ENCODE measurements at regions not wholly inside any gene's neighbourhood (a gene's known extent, or its start where the extent isn't known, plus 50 kb on each side); places are given as distances from the start of the nearest gene placed in this dataset.

GRCh38 chr3:152719264-152719663, 115.7 kb upstream of the P2RY1 start:
- peak; percentile 26 to 28 for DNase-seq (ENCODE audit: low read depth in 2 of 2)

- DNase-seq (ENCODE audit: low read depth in 2 of 2), result no peak
Measured at GRCh38 chr3:152720951-152721718, 113.8 kb upstream of the P2RY1 start.

GRCh38 chr3:152724270-152724669, 110.7 kb upstream of the P2RY1 start:
- DNase-seq (ENCODE audit: low read depth in 2 of 2), result no peak

- peak; percentile 9 to 10 for DNase-seq (ENCODE audit: low read depth in 2 of 2)
Measured at GRCh38 chr3:152728231-152728980, 106.5 kb upstream of the P2RY1 start.

- no peak for DNase-seq (ENCODE audit: low read depth in 2 of 2)
Measured at GRCh38 chr3:152729906-152730305, 105.0 kb upstream of the P2RY1 start.

- no peak for DNase-seq (ENCODE audit: low read depth in 2 of 2)
Measured at GRCh38 chr3:152731511-152731910, 103.4 kb upstream of the P2RY1 start.

GRCh38 chr3:152733584-152734119, 101.3 kb upstream of the P2RY1 start:
- no peak for DNase-seq (ENCODE audit: low read depth in 2 of 2)

- peak; percentile 32 to 40 for DNase-seq (ENCODE audit: low read depth in 2 of 2)
Measured at GRCh38 chr3:152737021-152737908, 97.7 kb upstream of the P2RY1 start.

- peak in 1 of 2 experiments; percentile 1 for DNase-seq (ENCODE audit: low read depth in 2 of 2)
Measured at GRCh38 chr3:152738656-152739055, 96.3 kb upstream of the P2RY1 start.

- no peak for DNase-seq (ENCODE audit: low read depth in 2 of 2)
Measured at GRCh38 chr3:152742368-152743347, 92.3 kb upstream of the P2RY1 start.

GRCh38 chr3:152745646-152746045, 89.3 kb upstream of the P2RY1 start:
- DNase-seq (ENCODE audit: low read depth in 2 of 2), result no peak

- DNase-seq (ENCODE audit: low read depth in 2 of 2), result no peak
Measured at GRCh38 chr3:152754303-152754702, 80.6 kb upstream of the P2RY1 start.

GRCh38 chr3:152756807-152757206, 78.1 kb upstream of the P2RY1 start:
- no peak for DNase-seq (ENCODE audit: low read depth in 2 of 2)

GRCh38 chr3:152760024-152760563, 74.8 kb upstream of the P2RY1 start:
- DNase-seq (ENCODE audit: low read depth in 2 of 2), result no peak

- DNase-seq (ENCODE audit: low read depth in 2 of 2), result no peak
Measured at GRCh38 chr3:152760591-152760990, 74.3 kb upstream of the P2RY1 start.

GRCh38 chr3:152768478-152768877, 66.5 kb upstream of the P2RY1 start:
- DNase-seq (ENCODE audit: low read depth in 2 of 2), result no peak

GRCh38 chr3:152769523-152769922, 65.4 kb upstream of the P2RY1 start:
- no peak for DNase-seq (ENCODE audit: low read depth in 2 of 2)

GRCh38 chr3:152770296-152770695, 64.6 kb upstream of the P2RY1 start:
- DNase-seq (ENCODE audit: low read depth in 2 of 2), result no peak

GRCh38 chr3:152771120-152771519, 63.8 kb upstream of the P2RY1 start:
- no peak for DNase-seq (ENCODE audit: low read depth in 2 of 2)

- DNase-seq (ENCODE audit: low read depth in 2 of 2), result no peak
Measured at GRCh38 chr3:152772674-152773225, 62.2 kb upstream of the P2RY1 start.
